ENCODE measurements at regions not wholly inside any gene's neighbourhood (a gene's known extent, or its start where the extent isn't known, plus 50 kb on each side); places are given as distances from the start of the nearest gene placed in this dataset.
A peak's percentile ranks its signal among the peaks of the same experiment; 100 is the strongest.

DNA sequence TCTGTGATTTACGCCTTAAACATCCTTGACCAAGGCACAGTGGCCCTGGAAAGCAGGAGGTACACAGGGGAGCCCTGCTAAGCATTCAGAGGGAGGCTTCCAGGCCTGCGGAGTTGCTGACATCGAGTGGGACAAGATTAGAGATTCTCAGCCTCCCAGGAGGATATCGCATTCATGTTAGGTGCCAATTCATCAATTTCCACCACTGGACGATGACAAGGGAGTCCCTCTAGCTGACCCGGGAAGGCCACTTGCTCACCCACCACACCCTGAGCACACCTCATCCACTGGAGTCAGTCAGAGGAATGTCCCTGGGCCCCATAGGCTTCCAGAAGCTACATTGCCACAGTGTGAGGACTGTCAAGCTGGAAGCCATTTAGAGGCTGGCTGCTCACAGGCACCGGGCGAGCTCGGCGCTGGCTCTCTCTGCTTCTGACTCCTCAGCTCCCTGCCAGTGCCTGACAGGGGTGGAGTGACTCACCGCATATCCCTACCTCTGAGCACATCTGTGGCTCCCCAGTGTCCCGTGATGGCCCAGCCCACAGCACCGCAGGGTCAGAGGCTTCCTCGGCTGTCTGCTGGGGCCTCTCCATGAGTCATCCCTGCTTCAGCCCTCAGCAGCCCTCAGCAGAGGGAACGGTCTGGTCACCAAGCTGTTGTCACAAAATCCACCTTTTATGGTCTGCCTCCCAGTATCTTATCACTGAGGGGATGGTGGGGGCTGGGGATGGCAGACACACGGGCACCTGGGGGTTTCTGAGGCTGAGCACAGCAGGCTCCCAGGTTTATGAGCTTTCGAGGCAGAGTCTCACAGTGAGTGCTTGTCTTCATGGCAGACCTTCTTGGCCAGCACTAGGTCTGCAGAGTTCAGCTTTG is 117.5 kb downstream of the ZNF608 start (continued):
- TF ChIP-seq, protein P1, sequence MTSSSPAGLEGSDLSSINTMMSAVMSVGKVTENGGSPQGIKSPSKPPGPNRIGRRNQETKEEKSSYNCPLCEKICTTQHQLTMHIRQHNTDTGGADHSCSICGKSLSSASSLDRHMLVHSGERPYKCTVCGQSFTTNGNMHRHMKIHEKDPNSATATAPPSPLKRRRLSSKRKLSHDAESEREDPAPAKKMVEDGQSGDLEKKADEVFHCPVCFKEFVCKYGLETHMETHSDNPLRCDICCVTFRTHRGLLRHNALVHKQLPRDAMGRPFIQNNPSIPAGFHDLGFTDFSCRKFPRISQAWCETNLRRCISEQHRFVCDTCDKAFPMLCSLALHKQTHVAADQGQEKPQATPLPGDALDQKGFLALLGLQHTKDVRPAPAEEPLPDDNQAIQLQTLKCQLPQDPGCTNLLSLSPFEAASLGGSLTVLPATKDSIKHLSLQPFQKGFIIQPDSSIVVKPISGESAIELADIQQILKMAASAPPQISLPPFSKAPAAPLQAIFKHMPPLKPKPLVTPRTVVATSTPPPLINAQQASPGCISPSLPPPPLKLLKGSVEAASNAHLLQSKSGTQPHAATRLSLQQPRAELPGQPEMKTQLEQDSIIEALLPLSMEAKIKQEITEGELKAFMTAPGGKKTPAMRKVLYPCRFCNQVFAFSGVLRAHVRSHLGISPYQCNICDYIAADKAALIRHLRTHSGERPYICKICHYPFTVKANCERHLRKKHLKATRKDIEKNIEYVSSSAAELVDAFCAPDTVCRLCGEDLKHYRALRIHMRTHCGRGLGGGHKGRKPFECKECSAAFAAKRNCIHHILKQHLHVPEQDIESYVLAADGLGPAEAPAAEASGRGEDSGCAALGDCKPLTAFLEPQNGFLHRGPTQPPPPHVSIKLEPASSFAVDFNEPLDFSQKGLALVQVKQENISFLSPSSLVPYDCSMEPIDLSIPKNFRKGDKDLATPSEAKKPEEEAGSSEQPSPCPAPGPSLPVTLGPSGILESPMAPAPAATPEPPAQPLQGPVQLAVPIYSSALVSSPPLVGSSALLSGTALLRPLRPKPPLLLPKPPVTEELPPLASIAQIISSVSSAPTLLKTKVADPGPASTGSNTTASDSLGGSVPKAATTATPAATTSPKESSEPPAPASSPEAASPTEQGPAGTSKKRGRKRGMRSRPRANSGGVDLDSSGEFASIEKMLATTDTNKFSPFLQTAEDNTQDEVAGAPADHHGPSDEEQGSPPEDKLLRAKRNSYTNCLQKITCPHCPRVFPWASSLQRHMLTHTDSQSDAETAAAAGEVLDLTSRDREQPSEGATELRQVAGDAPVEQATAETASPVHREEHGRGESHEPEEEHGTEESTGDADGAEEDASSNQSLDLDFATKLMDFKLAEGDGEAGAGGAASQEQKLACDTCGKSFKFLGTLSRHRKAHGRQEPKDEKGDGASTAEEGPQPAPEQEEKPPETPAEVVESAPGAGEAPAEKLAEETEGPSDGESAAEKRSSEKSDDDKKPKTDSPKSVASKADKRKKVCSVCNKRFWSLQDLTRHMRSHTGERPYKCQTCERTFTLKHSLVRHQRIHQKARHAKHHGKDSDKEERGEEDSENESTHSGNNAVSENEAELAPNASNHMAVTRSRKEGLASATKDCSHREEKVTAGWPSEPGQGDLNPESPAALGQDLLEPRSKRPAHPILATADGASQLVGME (CRISPR knock-in tag; IDR thresholded peaks at IDR 0.05) = no peak
- TF ChIP-seq ATF7 (IDR thresholded peaks at IDR 0.05) (peak; percentile 88), IFI16 (CRISPR knock-in tag; IDR thresholded peaks at IDR 0.05) (no peak), HMGN3 (IDR thresholded peaks at IDR 0.05; ENCODE audit: borderline replicate concordance, extremely low read depth, insufficient read length, low read depth, low read length) (peak; percentile 70), MAFK (IDR thresholded peaks at IDR 0.05; ENCODE audit: low read length) (no peak), ZNF707 (CRISPR knock-in tag; conservative IDR thresholded peaks at IDR 0.05) (no peak), SP2 (IDR thresholded peaks at IDR 0.05; ENCODE audit: extremely low read depth, low read depth, low read length, poor library complexity, severe bottlenecking) (no peak), C11orf30 (IDR thresholded peaks at IDR 0.05; ENCODE audit: low read depth) (no peak), STAG1 (CRISPR knock-in tag; IDR thresholded peaks at IDR 0.05; ENCODE audit: borderline replicate concordance) (no peak), MAFG (tag; conservative IDR thresholded peaks at IDR 0.05) (no peak), PML (IDR thresholded peaks at IDR 0.05; ENCODE audit: low read length) (no peak), L3MBTL2 (IDR thresholded peaks at IDR 0.05) (peak; percentile 52; the same call in 1 of the 2 replicates)
- TF ChIP-seq, protein P2, sequence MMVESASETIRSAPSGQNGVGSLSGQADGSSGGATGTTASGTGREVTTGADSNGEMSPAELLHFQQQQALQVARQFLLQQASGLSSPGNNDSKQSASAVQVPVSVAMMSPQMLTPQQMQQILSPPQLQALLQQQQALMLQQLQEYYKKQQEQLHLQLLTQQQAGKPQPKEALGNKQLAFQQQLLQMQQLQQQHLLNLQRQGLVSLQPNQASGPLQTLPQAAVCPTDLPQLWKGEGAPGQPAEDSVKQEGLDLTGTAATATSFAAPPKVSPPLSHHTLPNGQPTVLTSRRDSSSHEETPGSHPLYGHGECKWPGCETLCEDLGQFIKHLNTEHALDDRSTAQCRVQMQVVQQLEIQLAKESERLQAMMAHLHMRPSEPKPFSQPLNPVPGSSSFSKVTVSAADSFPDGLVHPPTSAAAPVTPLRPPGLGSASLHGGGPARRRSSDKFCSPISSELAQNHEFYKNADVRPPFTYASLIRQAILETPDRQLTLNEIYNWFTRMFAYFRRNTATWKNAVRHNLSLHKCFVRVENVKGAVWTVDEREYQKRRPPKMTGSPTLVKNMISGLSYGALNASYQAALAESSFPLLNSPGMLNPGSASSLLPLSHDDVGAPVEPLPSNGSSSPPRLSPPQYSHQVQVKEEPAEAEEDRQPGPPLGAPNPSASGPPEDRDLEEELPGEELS (CRISPR knock-in tag; IDR thresholded peaks at IDR 0.05; ENCODE audit: borderline replicate concordance) = no peak
- TF ChIP-seq, protein P3, sequence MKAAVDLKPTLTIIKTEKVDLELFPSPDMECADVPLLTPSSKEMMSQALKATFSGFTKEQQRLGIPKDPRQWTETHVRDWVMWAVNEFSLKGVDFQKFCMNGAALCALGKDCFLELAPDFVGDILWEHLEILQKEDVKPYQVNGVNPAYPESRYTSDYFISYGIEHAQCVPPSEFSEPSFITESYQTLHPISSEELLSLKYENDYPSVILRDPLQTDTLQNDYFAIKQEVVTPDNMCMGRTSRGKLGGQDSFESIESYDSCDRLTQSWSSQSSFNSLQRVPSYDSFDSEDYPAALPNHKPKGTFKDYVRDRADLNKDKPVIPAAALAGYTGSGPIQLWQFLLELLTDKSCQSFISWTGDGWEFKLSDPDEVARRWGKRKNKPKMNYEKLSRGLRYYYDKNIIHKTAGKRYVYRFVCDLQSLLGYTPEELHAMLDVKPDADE (conservative IDR thresholded peaks at IDR 0.05; ENCODE audit: control insufficient read depth, low read depth, low read length) = no peak
- TF ChIP-seq, protein P4, sequence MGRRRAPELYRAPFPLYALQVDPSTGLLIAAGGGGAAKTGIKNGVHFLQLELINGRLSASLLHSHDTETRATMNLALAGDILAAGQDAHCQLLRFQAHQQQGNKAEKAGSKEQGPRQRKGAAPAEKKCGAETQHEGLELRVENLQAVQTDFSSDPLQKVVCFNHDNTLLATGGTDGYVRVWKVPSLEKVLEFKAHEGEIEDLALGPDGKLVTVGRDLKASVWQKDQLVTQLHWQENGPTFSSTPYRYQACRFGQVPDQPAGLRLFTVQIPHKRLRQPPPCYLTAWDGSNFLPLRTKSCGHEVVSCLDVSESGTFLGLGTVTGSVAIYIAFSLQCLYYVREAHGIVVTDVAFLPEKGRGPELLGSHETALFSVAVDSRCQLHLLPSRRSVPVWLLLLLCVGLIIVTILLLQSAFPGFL (CRISPR knock-in tag; IDR thresholded peaks at IDR 0.05) = no peak
- TF ChIP-seq, protein P5, sequence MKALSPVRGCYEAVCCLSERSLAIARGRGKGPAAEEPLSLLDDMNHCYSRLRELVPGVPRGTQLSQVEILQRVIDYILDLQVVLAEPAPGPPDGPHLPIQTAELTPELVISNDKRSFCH (CRISPR knock-in tag; IDR thresholded peaks at IDR 0.05) = no peak
- TF ChIP-seq, protein P5 (tag; IDR thresholded peaks at IDR 0.05) = no peak

Measured in K562 (cell line).